Endothelial cell of umbilical vein (primary cell): ENCODE measurements at regions not wholly inside any gene's neighbourhood (a gene's known extent, or its start where the extent isn't known, plus 50 kb on each side); places are given as distances from the start of the nearest gene placed in this dataset.

ENCODE experiments used
- BruUV-seq: library from RNA; stranded (reverse); fragments of 400-500 nt; replicated peaks from 2 replicates; lab custom pipeline; 2021; lab: Mats Ljungman, UMichigan
- CTCF ChIA-PET: fragments of 300-600, 350-600 bp; sonication (Branson Sonifier 250); formaldehyde crosslinking; loops from one replicate; lab custom pipeline; 2021; ENCODE audit warnings: antibody characterized with exemption, inconsistent platforms; lab: Charles Lee
- POLR2A ChIA-PET: fragments of 300-600, 350-600 bp; sonication (Branson Sonifier 250); formaldehyde crosslinking; loops from one replicate; lab custom pipeline; 2021; ENCODE audit warnings: antibody characterized with exemption, inconsistent platforms; lab: Charles Lee
- DNase-seq: peaks from one replicate; pipeline ENCODE4 v3.0.0-alpha.2; 2011; ENCODE audit warnings: low read depth, low spot score
- FAIRE-seq: peaks from 2 replicates; lab custom pipeline; 2011; peaks lifted over from hg19 to GRCh38; lab: Jason Lieb, UNC
- H2AFZ ChIP-seq: 2 replicates; pipeline ENCODE4 v1.6.0; 2012; ENCODE audit warnings: low read depth, low read length, control low read depth, inconsistent platforms
- H3K27ac ChIP-seq: 2 replicates; pipeline ENCODE4 v1.5.1; 2011; ENCODE audit warnings: low read depth, mild to moderate bottlenecking, control low read depth, low read length, moderate library complexity; ENCODE audit not compliant: insufficient read depth
- H3K27me3 ChIP-seq, 2 experiments: 2 replicates each; pipeline versions ENCODE4 v1.6.0 to v1.6.1; 2011; ENCODE audit warnings: low read length in 2 of 2, mixed read lengths in 1 of 2; ENCODE audit not compliant: control insufficient read depth in 2 of 2, insufficient read depth in 2 of 2
- H3K36me3 ChIP-seq, 2 experiments: 2 replicates in 1 of 2; 3 replicates in 1 of 2; pipeline ENCODE4 v1.5.1; 2011; ENCODE audit warnings: low read length in 2 of 2, mild to moderate bottlenecking in 1 of 2, moderate library complexity in 1 of 2; ENCODE audit not compliant: control insufficient read depth in 2 of 2, insufficient read depth in 2 of 2; ENCODE audit errors: extremely low read depth in 1 of 2
- H3K4me1 ChIP-seq: 3 replicates; pipeline ENCODE4 v1.5.1; 2011; ENCODE audit warnings: mild to moderate bottlenecking, low read length; ENCODE audit not compliant: control insufficient read depth, insufficient read depth; ENCODE audit errors: extremely low read depth
- H3K4me2 ChIP-seq: 2 replicates; pipeline ENCODE4 v1.6.1; 2011; ENCODE audit warnings: low read length, control low read depth, mixed read lengths; ENCODE audit not compliant: insufficient read depth
- H3K4me3 ChIP-seq, 3 experiments: fragments of 200-600 bp in 1 of 3; sonication (generic), shearing (Covaris generic) in 1 of 3; replicated peaks in 1 of 3; 2 replicates each; pipeline ENCODE4 v1.5.1; 2011 to 2016; ENCODE audit warnings: control low read depth in 3 of 3, low read length in 3 of 3, mild to moderate bottlenecking in 2 of 3, inconsistent platforms in 1 of 3, low read depth in 1 of 3, moderate library complexity in 1 of 3; ENCODE audit not compliant: insufficient read depth in 1 of 3
- H3K79me2 ChIP-seq: 2 replicates; pipeline ENCODE4 v1.6.0; 2012; ENCODE audit warnings: low read length, inconsistent platforms; ENCODE audit not compliant: control insufficient read depth, insufficient read depth
- H3K9ac ChIP-seq: replicated peaks from 2 replicates; pipeline ENCODE3; 2011; ENCODE audit warnings: low read length, control low read depth; ENCODE audit not compliant: insufficient read depth; ENCODE audit errors: extremely low read depth
- H3K9me1 ChIP-seq: replicated peaks from 3 replicates; pipeline ENCODE4 v1.6.0; 2011; ENCODE audit warnings: mild to moderate bottlenecking, low read length; ENCODE audit not compliant: control insufficient read depth, insufficient read depth; ENCODE audit errors: extremely low read depth
- H3K9me3 ChIP-seq: replicated peaks from 2 replicates; pipeline ENCODE4 v1.5.1; 2012; ENCODE audit warnings: low read length, inconsistent platforms; ENCODE audit not compliant: control insufficient read depth, insufficient read depth
- H4K20me1 ChIP-seq: replicated peaks from 2 replicates; pipeline ENCODE3; 2011; ENCODE audit warnings: mild to moderate bottlenecking, low read length; ENCODE audit not compliant: control insufficient read depth, insufficient read depth; ENCODE audit errors: extremely low read depth
- FOS ChIP-seq: IDR thresholded peaks from 2 replicates; pipeline ENCODE4 v1.6.1; 2011; ENCODE audit warnings: mild to moderate bottlenecking, low read length, moderate library complexity, borderline replicate concordance; ENCODE audit not compliant: insufficient read depth
- GATA2 ChIP-seq: IDR thresholded peaks from 2 replicates; pipeline ENCODE4 v1.7.0; 2011; ENCODE audit warnings: low read depth, mild to moderate bottlenecking, moderate library complexity, mixed read lengths, low read length; ENCODE audit not compliant: insufficient read length, insufficient read depth
- JUN ChIP-seq: IDR thresholded peaks from 2 replicates; pipeline ENCODE4 v1.6.1; 2011; ENCODE audit warnings: borderline replicate concordance, low read depth; ENCODE audit not compliant: insufficient read length, insufficient read depth
- MYC ChIP-seq: IDR thresholded peaks from one replicate; pipeline ENCODE4 v1.6.1; 2011; ENCODE audit warnings: mild to moderate bottlenecking, low read depth, low read length
- POLR2A ChIP-seq: IDR thresholded peaks from 2 replicates; pipeline ENCODE4 v1.6.1; 2012; ENCODE audit warnings: low read depth, mild to moderate bottlenecking, control low read depth, low read length
- POLR2AphosphoS5 ChIP-seq: IDR thresholded peaks from 2 replicates; pipeline ENCODE4 v1.6.1; 2012; ENCODE audit warnings: low read depth, mild to moderate bottlenecking, control low read depth, low read length, moderate library complexity; ENCODE audit not compliant: insufficient read depth
- dilution Hi-C: fragments of 300-500 bp; cut with MboI; formaldehyde crosslinking; loops from one replicate; pipeline ENCODE4 v1.15.0; 2019; ENCODE audit warnings: low sequenced_read_pairs; ENCODE audit not compliant: extremely low pct_ligation_motif_present
- intact Hi-C: fragments of 100-400 bp; cut with micrococcal nuclease; formaldehyde crosslinking; loops from one replicate; pipeline ENCODE4 v1.10.0; 2022
- TF ChIP-seq, protein P1 (sequence below): IDR thresholded peaks from 2 replicates; pipeline ENCODE4 v1.6.1; 2011; ENCODE audit not compliant: insufficient read depth, insufficient read length
- TF ChIP-seq, protein P2 (sequence below), 2 donors: IDR thresholded peaks; 1 replicate in 1 of 2; 2 replicates in 1 of 2; pipeline ENCODE4 v1.5.1; 2011; ENCODE audit warnings: low read length in 2 of 2, mild to moderate bottlenecking in 2 of 2, moderate library complexity in 2 of 2, control low read depth in 1 of 2, inconsistent platforms in 1 of 2, low read depth in 1 of 2; ENCODE audit not compliant: insufficient read depth in 1 of 2; ENCODE audit errors: extremely low read depth in 1 of 2

DNA sequence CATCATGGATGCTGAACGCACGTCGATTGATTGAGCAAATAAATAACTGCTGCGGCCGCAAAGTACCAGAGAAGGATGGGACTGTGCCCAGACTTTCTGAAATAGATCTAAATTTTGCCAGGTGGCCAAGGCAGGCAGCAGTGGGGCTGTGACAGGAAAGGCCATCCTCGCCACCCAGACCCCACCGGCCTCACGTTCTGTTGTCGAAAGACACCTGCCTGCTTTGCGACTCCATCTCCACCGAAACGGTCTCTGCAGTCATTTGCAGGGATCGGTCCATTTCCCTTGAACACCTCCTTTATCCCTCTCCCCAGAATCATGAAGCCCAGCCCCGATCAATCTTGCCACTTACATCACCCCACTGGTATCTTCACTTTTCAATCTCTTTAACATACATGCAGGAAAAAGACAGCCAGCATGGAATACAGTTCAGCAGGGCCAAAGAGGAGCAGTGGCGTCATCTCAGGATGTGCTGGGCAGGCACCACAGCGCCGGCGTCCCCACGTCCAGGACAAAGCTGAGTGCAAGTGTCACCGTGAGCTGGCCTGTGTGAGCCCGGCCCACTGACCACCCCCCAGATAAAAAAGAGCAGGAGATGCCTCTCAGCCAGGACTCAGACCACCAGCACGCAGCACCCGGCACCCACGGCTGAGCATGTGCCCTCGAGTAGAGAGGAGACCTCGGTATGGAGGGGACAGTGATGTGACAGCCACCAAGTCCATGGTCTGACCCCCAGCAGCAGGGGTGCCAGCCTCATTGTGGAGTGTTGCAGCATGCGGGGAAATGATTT is 610.3 kb downstream of the TBC1D22A start:
- Histone ChIP-seq H3K9me3 (no peaks in the 10 kb centered on the region), H3K27ac (no peak overlapping the region), H3K9ac (no peak overlapping the region), H3K27me3 (no peaks in the 10 kb centered on the region), H3K79me2 (no peaks in the 10 kb centered on the region), H3K36me3 (no peaks in the 10 kb centered on the region), H2AFZ (no peak overlapping the region), H3K4me2 (no peak overlapping the region), H4K20me1 (no peaks in the 10 kb centered on the region), H3K9me1 (no peaks in the 10 kb centered on the region), H3K4me3 (no peak overlapping the region), H3K4me1 (no peaks in the 10 kb centered on the region)
- no peak for DNase-seq
- POLR2A ChIA-PET = no interaction called here
- FAIRE-seq = no peak
- intact Hi-C loops (no loop called here), dilution Hi-C loops (no loop called here)
- CTCF ChIA-PET = no interaction called here
- TF ChIP-seq, protein P1, sequence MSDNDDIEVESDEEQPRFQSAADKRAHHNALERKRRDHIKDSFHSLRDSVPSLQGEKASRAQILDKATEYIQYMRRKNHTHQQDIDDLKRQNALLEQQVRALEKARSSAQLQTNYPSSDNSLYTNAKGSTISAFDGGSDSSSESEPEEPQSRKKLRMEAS = no peak
- TF ChIP-seq POLR2A (no peak), MYC (no peak), POLR2AphosphoS5 (no peak), JUN (no peak), GATA2 (no peak), FOS (no peak)
- TF ChIP-seq, protein P2, sequence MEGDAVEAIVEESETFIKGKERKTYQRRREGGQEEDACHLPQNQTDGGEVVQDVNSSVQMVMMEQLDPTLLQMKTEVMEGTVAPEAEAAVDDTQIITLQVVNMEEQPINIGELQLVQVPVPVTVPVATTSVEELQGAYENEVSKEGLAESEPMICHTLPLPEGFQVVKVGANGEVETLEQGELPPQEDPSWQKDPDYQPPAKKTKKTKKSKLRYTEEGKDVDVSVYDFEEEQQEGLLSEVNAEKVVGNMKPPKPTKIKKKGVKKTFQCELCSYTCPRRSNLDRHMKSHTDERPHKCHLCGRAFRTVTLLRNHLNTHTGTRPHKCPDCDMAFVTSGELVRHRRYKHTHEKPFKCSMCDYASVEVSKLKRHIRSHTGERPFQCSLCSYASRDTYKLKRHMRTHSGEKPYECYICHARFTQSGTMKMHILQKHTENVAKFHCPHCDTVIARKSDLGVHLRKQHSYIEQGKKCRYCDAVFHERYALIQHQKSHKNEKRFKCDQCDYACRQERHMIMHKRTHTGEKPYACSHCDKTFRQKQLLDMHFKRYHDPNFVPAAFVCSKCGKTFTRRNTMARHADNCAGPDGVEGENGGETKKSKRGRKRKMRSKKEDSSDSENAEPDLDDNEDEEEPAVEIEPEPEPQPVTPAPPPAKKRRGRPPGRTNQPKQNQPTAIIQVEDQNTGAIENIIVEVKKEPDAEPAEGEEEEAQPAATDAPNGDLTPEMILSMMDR (IDR thresholded peaks at IDR 0.05; ENCODE audit: extremely low read depth in 1 of 2, insufficient read depth in 1 of 2, low read depth in 1 of 2, low read length in 2 of 2) = no peak
- BruUV-seq = no TSS peak
